Nephron progenitor cell (in vitro differentiated cells): ENCODE measurements at regions not wholly inside any gene's neighbourhood (a gene's known extent, or its start where the extent isn't known, plus 50 kb on each side); places are given as distances from the start of the nearest gene placed in this dataset.
A peak's percentile ranks its signal among the peaks of the same experiment; 100 is the strongest.

Source experiments
- DNase-seq: peaks from one replicate; pipeline ENCODE4 v3.0.0; 2021
- H3K27ac Mint-ChIP-seq: 2 replicates; pipeline ENCODE4 v1.8.0; 2021; ENCODE audit warnings: mild to moderate bottlenecking, moderate library complexity, mixed read lengths
- H3K27me3 Mint-ChIP-seq: 2 replicates; pipeline ENCODE4 v1.8.0; 2021; ENCODE audit warnings: mild to moderate bottlenecking, low read depth, mixed read lengths; ENCODE audit not compliant: poor library complexity
- H3K36me3 Mint-ChIP-seq: 2 replicates; pipeline ENCODE4 v1.8.0; 2021; ENCODE audit warnings: low read depth, mixed read lengths
- H3K4me1 Mint-ChIP-seq: 2 replicates; pipeline ENCODE4 v1.8.0; 2021; ENCODE audit warnings: mixed read lengths
- H3K4me3 Mint-ChIP-seq: 2 replicates; pipeline ENCODE4 v1.8.0; 2021; ENCODE audit warnings: mild to moderate bottlenecking, moderate library complexity, mixed read lengths
- H3K9me3 Mint-ChIP-seq: 2 replicates; pipeline ENCODE4 v1.8.0; 2021; ENCODE audit warnings: mild to moderate bottlenecking, moderate library complexity, mixed read lengths
- CTCF ChIP-seq: fragments of 200-600 bp; sonication (generic); IDR thresholded peaks from 2 replicates; pipeline ENCODE4 v1.5.0; 2021; ENCODE audit warnings: antibody characterized with exemption

GRCh38 chr6:14766391-14766994 lies 479.4 kb upstream of the JARID2 start:
- Mint-ChIP-seq H3K27ac (no peak overlapping the region), H3K36me3 (no peaks in the 10 kb centered on the region), H3K9me3 (peaks cover 10% of the 10 kb centered on the region), H3K27me3 (peaks cover 7% of the 10 kb centered on the region), H3K4me1 (peaks cover 32% of the 10 kb centered on the region), H3K4me3 (no peak overlapping the region)
- TF ChIP-seq CTCF, result no peak
- no peak for DNase-seq

GRCh38 chr6:14767226-14767625 lies 478.6 kb upstream of the JARID2 start:
- no peaks in the 10 kb centered on the region for H3K36me3 Mint-ChIP-seq
- H3K27me3 Mint-ChIP-seq, result peaks cover 7% of the 10 kb centered on the region
- H3K9me3 Mint-ChIP-seq, result peaks cover 10% of the 10 kb centered on the region
- no peak for TF ChIP-seq CTCF
- H3K27ac Mint-ChIP-seq, result no peak overlapping the region
- H3K4me1 Mint-ChIP-seq, result peaks cover 35% of the 10 kb centered on the region
- DNase-seq, result no peak
- no peak overlapping the region for H3K4me3 Mint-ChIP-seq

GRCh38 chr6:14770040-14770439 lies 475.8 kb upstream of the JARID2 start:
- no peak for DNase-seq
- no peak for TF ChIP-seq CTCF
- Mint-ChIP-seq H3K4me3 (no peak overlapping the region), H3K9me3 (peaks cover 11% of the 10 kb centered on the region), H3K4me1 (peaks cover 37% of the 10 kb centered on the region), H3K36me3 (no peaks in the 10 kb centered on the region), H3K27ac (no peak overlapping the region), H3K27me3 (peaks cover 7% of the 10 kb centered on the region)

- Mint-ChIP-seq H3K9me3 (peaks cover 15% of the 10 kb centered on the region), H3K4me3 (no peak overlapping the region), H3K27me3 (peaks cover 7% of the 10 kb centered on the region), H3K36me3 (no peaks in the 10 kb centered on the region), H3K4me1 (peaks cover 37% of the 10 kb centered on the region), H3K27ac (peak overlapping the region; percentile 13)
- TF ChIP-seq CTCF, result no peak
- no peak for DNase-seq
Measured at GRCh38 chr6:14770572-14770971, 475.3 kb upstream of the JARID2 start.

GRCh38 chr6:14771016-14771415 lies 474.9 kb upstream of the JARID2 start:
- Mint-ChIP-seq H3K36me3 (no peaks in the 10 kb centered on the region), H3K27ac (peak overlapping the region; percentile 13), H3K4me3 (no peak overlapping the region), H3K27me3 (peaks cover 7% of the 10 kb centered on the region), H3K4me1 (peaks cover 40% of the 10 kb centered on the region), H3K9me3 (peaks cover 20% of the 10 kb centered on the region)
- no peak for DNase-seq
- no peak for TF ChIP-seq CTCF

- Mint-ChIP-seq H3K4me1 (peaks cover 44% of the 10 kb centered on the region), H3K27me3 (peaks cover 7% of the 10 kb centered on the region), H3K4me3 (no peak overlapping the region), H3K9me3 (peaks cover 24% of the 10 kb centered on the region), H3K36me3 (no peaks in the 10 kb centered on the region), H3K27ac (no peak overlapping the region)
- DNase-seq, result no peak
- no peak for TF ChIP-seq CTCF
Measured at GRCh38 chr6:14772188-14772587, 473.7 kb upstream of the JARID2 start.
